ENCODE measurements at regions not wholly inside any gene's neighbourhood (a gene's known extent, or its start where the extent isn't known, plus 50 kb on each side); places are given as distances from the start of the nearest gene placed in this dataset.

DNA sequence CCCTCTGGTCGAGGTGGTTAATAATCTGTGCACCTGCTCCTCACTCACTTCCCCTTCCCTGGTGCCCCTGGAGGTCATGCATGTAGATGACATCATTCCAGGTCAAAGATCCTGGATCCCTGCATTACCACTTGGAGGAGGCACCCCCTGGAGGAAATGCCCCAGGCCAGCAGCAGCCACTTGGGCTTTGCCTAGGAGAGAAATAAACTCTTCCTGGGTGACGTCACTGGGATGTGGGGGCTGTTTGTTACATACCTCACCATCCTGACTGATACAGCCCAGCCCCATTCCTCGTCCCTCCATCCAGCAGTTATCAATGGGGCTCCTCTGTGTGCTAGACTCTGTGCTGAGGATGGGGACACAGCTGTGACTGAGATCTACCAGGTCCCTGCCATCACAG is 433.6 kb downstream of the PTPRU start:
- DNase-seq: no peak
- Mint-ChIP-seq H3K27ac (no peak overlapping the region), H3K36me3 (ENCODE audit: insufficient read depth in 2 of 2) (no peaks in the 10 kb centered on the region), H3K9me3 (no peaks in the 10 kb centered on the region), H3K27me3 (ENCODE audit: low read depth) (peaks cover 23% of the 10 kb centered on the region), H3K4me3 (no peak overlapping the region), H3K4me1 (ENCODE audit: low read depth) (no peaks in the 10 kb centered on the region)
- ATAC-seq (replicated peaks in 1 of 2): no peak

DNA sequence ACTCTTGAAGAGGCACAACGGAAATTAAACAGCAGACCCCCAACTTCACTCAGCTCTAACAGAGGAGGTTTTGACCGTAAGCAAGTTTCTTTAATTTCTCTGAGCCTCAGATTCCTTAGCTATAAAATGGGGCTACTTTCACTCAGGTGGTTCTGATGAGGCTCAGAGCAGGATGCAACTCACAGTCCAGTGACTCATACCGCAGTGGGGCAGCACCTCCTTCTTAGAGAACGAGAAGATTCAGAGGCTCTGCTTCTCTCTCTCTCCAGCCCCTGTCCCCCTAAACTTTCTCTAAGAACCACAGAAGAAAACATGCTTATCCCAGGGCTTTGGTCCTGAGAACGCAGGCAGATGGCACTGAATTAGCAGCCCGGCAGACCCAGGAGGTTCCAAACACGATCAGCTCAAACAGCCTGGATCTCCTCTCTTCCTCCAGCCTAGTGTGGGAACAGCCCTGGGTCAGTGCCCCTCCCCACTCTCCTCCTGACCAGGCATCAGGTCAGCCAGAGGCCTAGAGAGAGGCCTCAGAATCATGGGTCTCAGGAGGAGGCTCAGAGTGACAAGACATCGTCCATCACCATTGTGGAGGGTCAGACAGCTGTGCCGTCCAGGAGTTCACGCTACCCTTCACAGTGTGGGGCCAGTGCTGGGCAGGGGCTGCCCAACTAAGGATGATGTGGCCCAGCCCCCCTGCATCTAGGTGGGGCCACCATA is 433.0 kb downstream of the PTPRU start:
- DNase-seq (no peak), ATAC-seq (replicated peaks in 1 of 2) (no peak)
- H3K4me1 Mint-ChIP-seq (ENCODE audit: low read depth): no peaks in the 10 kb centered on the region
- H3K9me3 Mint-ChIP-seq: no peaks in the 10 kb centered on the region
- no peak overlapping the region for H3K4me3 Mint-ChIP-seq
- no peak overlapping the region for H3K27ac Mint-ChIP-seq
- peaks cover 29% of the 10 kb centered on the region for H3K27me3 Mint-ChIP-seq (ENCODE audit: low read depth)
- no peaks in the 10 kb centered on the region for H3K36me3 Mint-ChIP-seq (ENCODE audit: insufficient read depth in 2 of 2)

- DNase-seq: no peak
- H3K9me3 Mint-ChIP-seq: no peaks in the 10 kb centered on the region
These were observed 432.3 kb downstream of the PTPRU start for GRCh38 chr1:29668551-29669157.

GRCh38 chr1:29667951-29668350 is 431.6 kb downstream of the PTPRU start:
- DNase-seq: no peak
- Mint-ChIP-seq H3K9me3 (no peaks in the 10 kb centered on the region), H3K27me3 (ENCODE audit: low read depth) (peaks cover 29% of the 10 kb centered on the region), H3K36me3 (ENCODE audit: insufficient read depth in 2 of 2) (no peaks in the 10 kb centered on the region), H3K27ac (no peak overlapping the region), H3K4me3 (no peak overlapping the region), H3K4me1 (ENCODE audit: low read depth) (no peaks in the 10 kb centered on the region)
- ATAC-seq (replicated peaks in 1 of 2): no peak

More at GRCh38 chr1:29668551-29669157, 432.3 kb downstream of the PTPRU start:
- no peak overlapping the region for H3K4me3 Mint-ChIP-seq
- ATAC-seq (replicated peaks in 1 of 2): no peak
- no peak overlapping the region for H3K27ac Mint-ChIP-seq
- no peaks in the 10 kb centered on the region for H3K4me1 Mint-ChIP-seq (ENCODE audit: low read depth)
- H3K27me3 Mint-ChIP-seq (ENCODE audit: low read depth): peaks cover 29% of the 10 kb centered on the region
- no peaks in the 10 kb centered on the region for H3K36me3 Mint-ChIP-seq (ENCODE audit: insufficient read depth in 2 of 2)

GRCh38 chr1:29664711-29665110 is 428.4 kb downstream of the PTPRU start:
- peaks cover 1 to 5% of the 10 kb centered on the region in 2 donors for H3K36me3 Mint-ChIP-seq (ENCODE audit: insufficient read depth in 2 of 2)
- no peak for DNase-seq
- peaks cover 6 to 8% of the 10 kb centered on the region in 2 donors for H3K9me3 Mint-ChIP-seq
- H3K4me1 Mint-ChIP-seq (ENCODE audit: low read depth): no peaks in the 10 kb centered on the region
- H3K27ac Mint-ChIP-seq: no peak overlapping the region
- peaks cover 22% of the 10 kb centered on the region for H3K27me3 Mint-ChIP-seq (ENCODE audit: low read depth)
- no peak overlapping the region for H3K4me3 Mint-ChIP-seq
- ATAC-seq (replicated peaks in 1 of 2): no peak

DNA sequence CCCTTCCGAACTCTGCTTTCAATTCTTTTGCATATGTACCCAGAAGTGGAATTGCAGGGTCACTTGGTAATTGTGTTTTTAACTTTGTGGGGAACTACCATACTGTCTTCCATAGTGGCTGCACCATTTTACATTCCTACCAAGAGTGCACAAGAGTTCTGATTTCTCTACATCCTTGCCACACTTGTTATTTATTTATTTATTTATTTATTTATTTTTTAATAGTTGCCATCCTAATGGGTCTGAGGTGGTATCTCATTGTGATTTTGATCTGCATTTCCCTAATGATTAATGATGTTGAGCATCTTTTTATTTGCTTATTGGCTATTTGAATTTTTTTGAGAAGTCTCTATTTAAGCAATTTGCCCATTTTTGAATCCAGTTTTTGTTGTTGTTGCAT is 422.4 kb downstream of the PTPRU start:
- DNase-seq: no peak
- Mint-ChIP-seq H3K9me3 (peaks cover 8% of the 10 kb centered on the region in 2 donors), H3K27me3 (ENCODE audit: low read depth) (peaks cover 12% of the 10 kb centered on the region), H3K4me1 (ENCODE audit: low read depth) (no peaks in the 10 kb centered on the region), H3K27ac (no peak overlapping the region), H3K36me3 (ENCODE audit: insufficient read depth in 2 of 2) (peaks cover 1 to 5% of the 10 kb centered on the region in 2 donors), H3K4me3 (no peak overlapping the region)
- ATAC-seq (replicated peaks in 1 of 2): no peak

GRCh38 chr1:29657816-29658215 is 421.5 kb downstream of the PTPRU start:
- H3K27me3 Mint-ChIP-seq (ENCODE audit: low read depth): peaks cover 12% of the 10 kb centered on the region
- peaks cover 1 to 5% of the 10 kb centered on the region in 2 donors for H3K36me3 Mint-ChIP-seq (ENCODE audit: insufficient read depth in 2 of 2)
- peaks cover 8% of the 10 kb centered on the region in 2 donors for H3K9me3 Mint-ChIP-seq
- no peak overlapping the region for H3K27ac Mint-ChIP-seq
- DNase-seq (no peak), ATAC-seq (replicated peaks in 1 of 2) (no peak)
- H3K4me3 Mint-ChIP-seq: no peak overlapping the region
- no peaks in the 10 kb centered on the region for H3K4me1 Mint-ChIP-seq (ENCODE audit: low read depth)

GRCh38 chr1:29655945-29656850 is 419.9 kb downstream of the PTPRU start:
- H3K36me3 Mint-ChIP-seq (ENCODE audit: insufficient read depth in 2 of 2): peaks cover 0 to 1% of the 10 kb centered on the region in 2 donors
- no peaks in the 10 kb centered on the region for H3K4me1 Mint-ChIP-seq (ENCODE audit: low read depth)
- H3K27ac Mint-ChIP-seq: no peak overlapping the region
- peaks cover 3% of the 10 kb centered on the region in 2 donors for H3K9me3 Mint-ChIP-seq
- DNase-seq (no peak), ATAC-seq (replicated peaks in 1 of 2) (no peak)
- H3K4me3 Mint-ChIP-seq: no peak overlapping the region
- peaks cover 12% of the 10 kb centered on the region for H3K27me3 Mint-ChIP-seq (ENCODE audit: low read depth)

GRCh38 chr1:29655145-29655544 is 418.8 kb downstream of the PTPRU start:
- Mint-ChIP-seq H3K27ac (no peak overlapping the region), H3K4me1 (ENCODE audit: low read depth) (no peaks in the 10 kb centered on the region), H3K27me3 (ENCODE audit: low read depth) (peaks cover 12% of the 10 kb centered on the region), H3K9me3 (peaks cover 0 to 1% of the 10 kb centered on the region in 2 donors), H3K4me3 (no peak overlapping the region), H3K36me3 (ENCODE audit: insufficient read depth in 2 of 2) (no peaks in the 10 kb centered on the region)
- no peak for DNase-seq
- ATAC-seq (replicated peaks in 1 of 2): no peak

GRCh38 chr1:29653886-29654450 is 417.6 kb downstream of the PTPRU start:
- no peak for DNase-seq
- Mint-ChIP-seq H3K27me3 (ENCODE audit: low read depth) (peaks cover 17% of the 10 kb centered on the region), H3K9me3 (peaks cover 0 to 1% of the 10 kb centered on the region in 2 donors), H3K27ac (no peak overlapping the region), H3K4me1 (ENCODE audit: low read depth) (no peaks in the 10 kb centered on the region), H3K36me3 (ENCODE audit: insufficient read depth in 2 of 2) (no peaks in the 10 kb centered on the region), H3K4me3 (no peak overlapping the region)
- no peak for ATAC-seq (replicated peaks in 1 of 2)

DNA sequence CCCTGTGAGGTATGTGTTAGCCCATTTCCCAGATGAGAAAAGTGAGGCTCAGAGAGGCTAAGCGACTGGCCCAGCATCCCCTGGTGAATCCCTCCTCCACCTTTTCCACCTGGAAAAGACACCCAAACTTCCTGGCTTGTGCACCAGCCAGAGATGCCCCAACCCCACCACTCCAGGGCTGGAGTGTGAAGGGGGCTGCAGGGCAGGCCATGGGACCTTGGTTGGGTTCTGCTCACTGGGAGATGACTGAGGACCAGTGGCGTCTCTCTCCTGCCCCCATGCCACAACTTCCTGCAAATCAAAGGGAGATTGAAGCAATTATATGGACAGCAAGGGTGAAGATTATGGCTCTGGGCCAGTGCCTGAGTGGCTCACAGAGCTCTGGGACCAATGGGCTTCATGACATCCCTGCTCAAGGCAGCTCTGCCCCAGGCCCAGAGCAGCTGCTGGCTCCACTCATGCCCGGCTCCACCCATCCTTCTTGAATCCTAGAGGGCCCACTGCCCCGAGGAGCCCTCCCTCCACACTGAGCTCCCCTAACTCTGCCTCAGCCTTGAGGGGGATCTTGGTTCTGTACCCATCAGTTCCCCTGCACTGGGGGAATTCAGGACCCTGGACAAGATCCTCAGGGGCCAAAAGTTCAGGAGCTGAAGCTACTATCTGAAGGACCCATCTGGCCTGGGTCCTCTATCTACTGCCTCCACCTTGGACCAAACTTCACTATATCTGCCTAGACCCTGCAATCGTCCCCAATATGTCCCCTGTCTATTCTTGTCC is 416.9 kb downstream of the PTPRU start:
- DNase-seq: no peak
- Mint-ChIP-seq H3K36me3 (ENCODE audit: insufficient read depth in 2 of 2) (no peaks in the 10 kb centered on the region), H3K4me3 (no peak overlapping the region), H3K9me3 (peaks cover 0 to 1% of the 10 kb centered on the region in 2 donors), H3K4me1 (ENCODE audit: low read depth) (no peaks in the 10 kb centered on the region), H3K27me3 (ENCODE audit: low read depth) (peaks cover 19% of the 10 kb centered on the region), H3K27ac (no peak overlapping the region)
- ATAC-seq (replicated peaks in 1 of 2): no peak

All from activated T-cell treated with anti-CD3 and anti-CD28 coated beads, Interleukin-2, amount 50 U/mL, for 72 hours (primary cell).